OCI-LY3 (cell line): ENCODE measurements at regions not wholly inside any gene's neighbourhood (a gene's known extent, or its start where the extent isn't known, plus 50 kb on each side); places are given as distances from the start of the nearest gene placed in this dataset.

ENCODE experiments used
- H2AFZ ChIP-seq: fragments of 200-600, 300-600 bp; shearing (Covaris generic); 2 replicates; pipeline ENCODE4 v1.6.0; 2014; ENCODE audit warnings: antibody characterized with exemption, low read depth, low read length
- H3K27ac ChIP-seq: fragments of 200-600, 300-600 bp; sonication (generic); 2 replicates; pipeline ENCODE4 v1.5.1; 2014; ENCODE audit warnings: mild to moderate bottlenecking, low read length, moderate library complexity, mixed read lengths
- H3K27me3 ChIP-seq: fragments of 200-600, 300-600 bp; sonication (generic); 2 replicates; pipeline ENCODE4 v1.6.1; 2014; ENCODE audit warnings: low read depth, low read length, mixed read lengths
- H3K36me3 ChIP-seq: fragments of 200-600, 300-600 bp; sonication (generic); replicated peaks from 2 replicates; pipeline ENCODE3; 2014; ENCODE audit warnings: low read depth, low read length, mixed read lengths
- H3K4me1 ChIP-seq: fragments of 300-600, 200-600 bp; sonication (generic); 2 replicates; pipeline ENCODE4 v1.6.1; 2014; ENCODE audit warnings: low read length, mixed read lengths
- H3K4me2 ChIP-seq: fragments of 200-600, 300-600 bp; sonication (generic); 2 replicates; pipeline ENCODE4 v1.6.1; 2014; ENCODE audit warnings: low read length, mixed read lengths
- H3K4me3 ChIP-seq: fragments of 300-600, 200-600 bp; sonication (generic); 2 replicates; pipeline ENCODE4 v1.5.1; 2014; ENCODE audit warnings: antibody characterized with exemption, mild to moderate bottlenecking, low read length, moderate library complexity
- H3K79me2 ChIP-seq: fragments of 300-600, 200-600 bp; shearing (Covaris generic); 2 replicates; pipeline ENCODE4 v1.6.1; 2014; ENCODE audit warnings: mild to moderate bottlenecking, low read length, mixed read lengths
- H3K9ac ChIP-seq: fragments of 300-600, 200-600 bp; shearing (Covaris generic); 2 replicates; pipeline ENCODE4 v1.6.0; 2014; ENCODE audit warnings: mild to moderate bottlenecking, low read length, moderate library complexity
- H3K9me3 ChIP-seq: fragments of 200-600, 300-600 bp; shearing (Covaris generic); 2 replicates; pipeline ENCODE4 v1.6.1; 2014; ENCODE audit warnings: low read length, mixed read lengths; ENCODE audit not compliant: insufficient read depth
- H4K20me1 ChIP-seq: fragments of 200-600, 300-600 bp; sonication (generic); 2 replicates; pipeline ENCODE4 v1.6.1; 2016; ENCODE audit warnings: low read length, mixed read lengths; ENCODE audit not compliant: insufficient read depth
- EZH2phosphoT487 ChIP-seq: fragments of 200-600 bp; shearing (Covaris generic); IDR thresholded peaks from 2 replicates; pipeline ENCODE4 v1.6.1; 2018; ENCODE audit warnings: antibody characterized with exemption, mixed run types, low read depth
- TF ChIP-seq, protein P1 (sequence below): fragments of 200-600, 300-600 bp; sonication (generic); IDR thresholded peaks from 2 replicates; pipeline ENCODE4 v1.5.1; 2014; ENCODE audit warnings: antibody characterized with exemption, low read length, low read depth

- no peaks in the 10 kb centered on the region for H3K27me3 ChIP-seq
- H3K4me2 ChIP-seq, result no peak overlapping the region
- no peak overlapping the region for H3K27ac ChIP-seq
- H2AFZ ChIP-seq, result no peak overlapping the region
- no peaks in the 10 kb centered on the region for H4K20me1 ChIP-seq
- no peaks in the 10 kb centered on the region for H3K79me2 ChIP-seq
- no peaks in the 10 kb centered on the region for H3K9me3 ChIP-seq
- H3K9ac ChIP-seq, result no peak overlapping the region
- TF ChIP-seq EZH2phosphoT487, result no peak
- TF ChIP-seq, protein P1, sequence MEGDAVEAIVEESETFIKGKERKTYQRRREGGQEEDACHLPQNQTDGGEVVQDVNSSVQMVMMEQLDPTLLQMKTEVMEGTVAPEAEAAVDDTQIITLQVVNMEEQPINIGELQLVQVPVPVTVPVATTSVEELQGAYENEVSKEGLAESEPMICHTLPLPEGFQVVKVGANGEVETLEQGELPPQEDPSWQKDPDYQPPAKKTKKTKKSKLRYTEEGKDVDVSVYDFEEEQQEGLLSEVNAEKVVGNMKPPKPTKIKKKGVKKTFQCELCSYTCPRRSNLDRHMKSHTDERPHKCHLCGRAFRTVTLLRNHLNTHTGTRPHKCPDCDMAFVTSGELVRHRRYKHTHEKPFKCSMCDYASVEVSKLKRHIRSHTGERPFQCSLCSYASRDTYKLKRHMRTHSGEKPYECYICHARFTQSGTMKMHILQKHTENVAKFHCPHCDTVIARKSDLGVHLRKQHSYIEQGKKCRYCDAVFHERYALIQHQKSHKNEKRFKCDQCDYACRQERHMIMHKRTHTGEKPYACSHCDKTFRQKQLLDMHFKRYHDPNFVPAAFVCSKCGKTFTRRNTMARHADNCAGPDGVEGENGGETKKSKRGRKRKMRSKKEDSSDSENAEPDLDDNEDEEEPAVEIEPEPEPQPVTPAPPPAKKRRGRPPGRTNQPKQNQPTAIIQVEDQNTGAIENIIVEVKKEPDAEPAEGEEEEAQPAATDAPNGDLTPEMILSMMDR, result no peak
- no peaks in the 10 kb centered on the region for H3K36me3 ChIP-seq
- no peaks in the 10 kb centered on the region for H3K4me1 ChIP-seq
- H3K4me3 ChIP-seq, result no peak overlapping the region
These were observed 333.3 kb upstream of the GRIA1 start for GRCh38 chr5:153157156-153157555.

- Histone ChIP-seq H3K36me3 (no peaks in the 10 kb centered on the region), H3K79me2 (no peaks in the 10 kb centered on the region), H3K27ac (no peak overlapping the region), H3K4me2 (no peak overlapping the region), H2AFZ (no peak overlapping the region), H3K4me3 (no peak overlapping the region), H3K9ac (no peak overlapping the region), H3K4me1 (no peaks in the 10 kb centered on the region), H3K9me3 (no peaks in the 10 kb centered on the region), H3K27me3 (no peaks in the 10 kb centered on the region), H4K20me1 (no peaks in the 10 kb centered on the region)
- no peak for TF ChIP-seq EZH2phosphoT487
- TF ChIP-seq, protein P1, result no peak
These were observed 331.9 kb upstream of the GRIA1 start for GRCh38 chr5:153158608-153159007.

GRCh38 chr5:153159616-153160015, 330.9 kb upstream of the GRIA1 start:
- TF ChIP-seq, protein P1, result no peak
- no peak for TF ChIP-seq EZH2phosphoT487
- Histone ChIP-seq H3K4me3 (no peak overlapping the region), H4K20me1 (no peaks in the 10 kb centered on the region), H3K4me2 (no peak overlapping the region), H3K4me1 (no peaks in the 10 kb centered on the region), H3K27ac (no peak overlapping the region), H3K9me3 (no peaks in the 10 kb centered on the region), H3K9ac (no peak overlapping the region), H2AFZ (no peak overlapping the region), H3K79me2 (no peaks in the 10 kb centered on the region), H3K27me3 (no peaks in the 10 kb centered on the region), H3K36me3 (no peaks in the 10 kb centered on the region)

DNA sequence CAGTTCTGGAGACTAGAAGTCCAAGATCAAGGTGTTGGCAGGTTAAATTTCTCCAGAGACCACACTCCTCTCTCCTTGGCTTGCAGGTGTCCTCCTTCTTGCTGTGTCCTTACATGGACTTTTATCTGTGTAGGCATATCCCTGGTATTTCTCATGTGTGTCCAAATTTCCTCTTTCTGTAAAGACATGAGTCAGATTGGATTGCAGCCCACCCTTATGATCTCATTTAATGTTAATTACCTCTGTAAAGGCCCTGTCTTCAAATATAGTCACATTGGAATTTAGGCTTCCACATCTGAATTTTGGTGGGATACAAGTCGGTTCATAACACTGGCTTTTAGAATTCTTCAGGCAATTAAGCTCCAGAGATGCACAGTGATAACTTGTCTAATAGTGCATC, 322.2 kb upstream of the GRIA1 start:
- no peaks in the 10 kb centered on the region for H3K27me3 ChIP-seq
- H4K20me1 ChIP-seq, result no peaks in the 10 kb centered on the region
- no peak overlapping the region for H3K27ac ChIP-seq
- H3K9me3 ChIP-seq, result no peaks in the 10 kb centered on the region
- H3K9ac ChIP-seq, result no peak overlapping the region
- H3K4me2 ChIP-seq, result no peak overlapping the region
- no peaks in the 10 kb centered on the region for H3K79me2 ChIP-seq
- no peak for TF ChIP-seq EZH2phosphoT487
- TF ChIP-seq, protein P1, result no peak
- no peaks in the 10 kb centered on the region for H3K4me1 ChIP-seq
- H2AFZ ChIP-seq, result no peak overlapping the region
- H3K36me3 ChIP-seq, result no peaks in the 10 kb centered on the region
- H3K4me3 ChIP-seq, result no peak overlapping the region
